ENCODE measurements at regions not wholly inside any gene's neighbourhood (a gene's known extent, or its start where the extent isn't known, plus 50 kb on each side); places are given as distances from the start of the nearest gene placed in this dataset.
"Not testable (repeated sequence)": the region's sequence is repeated elsewhere in the genome, so short reads cannot be mapped to it uniquely, and the experiment has no call there.

GRCh38 chr5:54794135-54794975 lies 191.0 kb downstream of the ESM1 start:
- TF ChIP-seq POLR2A (IDR thresholded peaks at IDR 0.05) (no peak), CTCF (IDR thresholded peaks at IDR 0.05) (no peak)
- H3K4me3 ChIP-seq (ENCODE audit: low read depth, poor library complexity, severe bottlenecking): no peak overlapping the region
- 88 to 91% methylated on average over 7 of the region's 7 CpGs for WGBS, 2 donors
- no peak for DNase-seq (ENCODE audit: low spot score in 2 of 2)
- intact Hi-C loops (cut with DNase I; ENCODE audit: low total_unique reads): no loop called here

DNA sequence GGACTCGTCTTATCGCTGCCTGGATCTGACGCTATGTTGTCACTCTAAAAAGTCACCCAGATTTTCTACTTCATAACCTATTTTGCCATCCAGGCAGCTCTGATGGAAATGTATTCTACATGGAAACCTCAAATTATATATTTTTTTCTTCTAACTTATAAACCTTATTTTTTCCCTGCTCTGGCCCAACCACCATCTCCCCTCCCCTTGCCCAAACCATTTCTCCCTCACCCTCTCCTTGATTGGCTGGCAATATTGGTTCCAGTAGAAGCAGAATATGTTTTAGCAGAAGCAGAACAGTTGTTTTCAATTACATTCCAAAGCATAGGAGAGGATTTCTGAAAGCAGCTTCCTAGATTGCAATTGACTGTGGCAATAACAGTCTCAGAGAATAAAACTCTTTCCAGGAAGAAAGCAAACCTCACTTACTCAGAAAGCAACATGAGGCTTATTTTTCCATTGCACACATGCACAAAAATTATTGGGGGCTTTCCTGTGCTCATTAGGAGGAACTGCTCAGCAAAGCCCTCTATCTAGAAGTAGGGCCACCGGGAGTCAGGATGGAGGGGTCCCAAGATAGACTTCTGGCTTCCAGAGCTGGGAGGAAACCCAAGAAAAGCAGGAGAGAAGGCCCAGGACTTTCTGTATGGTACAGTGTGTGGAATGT lies 191.8 kb downstream of the ESM1 start:
- 85 to 92% methylated on average over 4 of the region's 4 CpGs for WGBS, 2 donors
- DNase-seq (ENCODE audit: low spot score in 2 of 2): no peak
- intact Hi-C loops (cut with DNase I; ENCODE audit: low total_unique reads): no loop called here
- no peak overlapping the region for H3K4me3 ChIP-seq (ENCODE audit: low read depth, poor library complexity, severe bottlenecking)
- TF ChIP-seq POLR2A (IDR thresholded peaks at IDR 0.05): no peak
- TF ChIP-seq CTCF (IDR thresholded peaks at IDR 0.05): no peak

DNA sequence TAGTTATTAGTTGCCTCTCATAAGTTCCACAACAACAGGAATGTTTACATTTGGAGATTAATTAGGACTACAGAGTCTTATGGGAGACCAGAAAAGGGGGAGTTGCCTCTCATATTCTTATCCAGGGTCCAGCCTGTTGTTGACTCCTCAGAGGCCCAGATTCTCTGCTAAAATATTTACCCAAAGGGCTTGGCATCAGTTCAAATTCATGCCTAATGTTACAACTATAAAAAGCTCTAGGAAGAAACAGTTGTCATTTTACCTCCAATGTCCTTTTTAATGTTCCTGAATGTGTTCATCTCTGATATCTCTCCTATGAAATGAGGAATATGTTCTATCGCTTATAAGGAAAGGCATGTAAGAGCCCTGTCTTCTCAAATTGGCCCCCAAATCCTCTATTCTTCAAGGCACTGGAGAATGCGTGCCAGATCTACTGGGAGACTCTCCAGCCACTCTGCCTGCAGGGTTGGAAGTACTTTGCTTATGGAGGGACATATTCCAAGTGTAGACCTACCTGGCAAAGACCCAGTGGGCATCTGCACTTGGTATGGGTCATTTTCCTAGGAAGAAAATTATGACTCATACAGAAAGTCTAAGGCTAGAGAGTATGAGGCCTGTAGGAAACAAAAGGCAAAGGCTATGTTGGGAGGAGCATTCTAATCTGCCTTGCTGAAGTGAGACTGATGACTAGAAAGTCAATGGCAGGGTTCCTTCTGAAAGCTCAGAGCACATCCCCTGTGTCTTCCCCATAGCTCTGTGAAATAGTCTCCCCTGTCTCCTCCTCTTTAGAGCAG lies 192.6 kb downstream of the ESM1 start:
- no peak for TF ChIP-seq CTCF (IDR thresholded peaks at IDR 0.05)
- TF ChIP-seq POLR2A (IDR thresholded peaks at IDR 0.05): no peak
- no peak for DNase-seq (ENCODE audit: low spot score in 2 of 2)
- WGBS, 2 donors: 32 to 34% methylated on average over 2 of the region's 2 CpGs
- intact Hi-C loops (cut with DNase I; ENCODE audit: low total_unique reads): no loop called here
- no peak overlapping the region for H3K4me3 ChIP-seq (ENCODE audit: low read depth, poor library complexity, severe bottlenecking)

DNA sequence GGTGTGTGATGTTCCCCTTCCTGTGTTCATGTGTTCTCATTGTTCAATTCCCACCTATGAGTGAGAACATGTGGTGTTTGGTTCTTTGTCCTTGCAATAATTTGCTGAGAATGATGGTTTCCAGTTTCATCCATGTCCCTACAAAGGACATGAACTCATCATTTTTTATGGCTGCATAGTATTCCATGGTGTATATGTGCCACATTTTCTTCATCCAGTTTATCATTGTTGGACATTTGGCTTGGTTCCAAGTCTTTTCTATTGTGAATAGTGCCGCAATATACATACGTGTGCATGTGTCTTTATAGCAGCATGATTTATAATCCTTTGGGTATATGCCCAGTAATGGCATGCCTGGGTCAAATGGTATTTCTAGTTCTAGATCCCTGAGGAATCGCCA lies 197.5 kb downstream of the ESM1 start:
- 85 to 90% methylated on average over 3 of the region's 3 CpGs for WGBS, 2 donors
- intact Hi-C loops (cut with DNase I; ENCODE audit: low total_unique reads); H3K4me3 ChIP-seq (ENCODE audit: low read depth, poor library complexity, severe bottlenecking); DNase-seq (ENCODE audit: low spot score in 2 of 2): not testable (repeated sequence)

DNA sequence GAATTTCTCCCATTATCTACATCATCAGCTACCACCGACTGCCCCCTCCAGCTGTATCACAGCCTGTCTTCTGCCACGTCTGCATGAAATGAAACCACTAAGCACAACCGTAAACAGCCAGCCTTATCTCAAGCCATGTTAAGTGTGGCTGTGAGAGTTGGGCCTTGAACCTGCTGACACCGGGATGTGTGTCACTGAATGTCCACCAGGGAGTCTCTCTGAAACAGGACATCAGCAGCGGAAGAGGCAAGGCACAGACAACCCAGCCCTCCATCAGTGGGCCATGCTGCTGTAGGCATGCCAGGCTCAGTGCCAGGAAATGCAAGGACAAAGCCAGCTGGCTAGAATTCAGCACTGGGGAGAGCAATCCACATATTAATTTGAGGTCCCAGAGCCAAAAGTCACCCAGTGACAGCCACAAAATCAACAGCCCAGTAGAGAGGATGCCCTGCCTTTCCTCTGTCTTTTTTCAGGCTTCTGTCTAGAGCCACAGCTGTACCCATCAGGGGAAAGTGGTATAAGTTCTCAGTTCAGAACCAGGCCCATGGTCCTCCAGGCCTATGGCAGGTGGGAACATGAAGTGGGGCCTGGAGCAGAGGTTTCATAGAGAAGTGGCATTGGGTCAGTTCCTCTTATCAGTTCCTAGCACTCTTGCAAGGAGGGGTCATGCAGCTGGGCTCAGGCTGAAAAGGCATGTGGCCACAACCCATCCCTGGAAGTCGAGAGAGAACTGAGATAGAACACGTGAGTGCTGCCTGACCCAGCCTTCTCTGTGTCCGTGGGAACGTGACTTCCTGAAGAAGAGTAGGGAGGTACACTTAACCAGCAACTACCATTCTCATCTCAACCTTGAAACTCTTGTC lies 199.4 kb downstream of the ESM1 start:
- TF ChIP-seq POLR2A (IDR thresholded peaks at IDR 0.05) (no peak), CTCF (IDR thresholded peaks at IDR 0.05) (no peak)
- 56 to 73% methylated on average over 9 of the region's 9 CpGs for WGBS, 2 donors
- intact Hi-C loops (cut with DNase I; ENCODE audit: low total_unique reads): no loop called here
- H3K4me3 ChIP-seq (ENCODE audit: low read depth, poor library complexity, severe bottlenecking): no peak overlapping the region
- peak in 1 of 2 donors; percentile 42 for DNase-seq (ENCODE audit: low spot score in 2 of 2)

Data from lower leg skin (tissue), 4 donors.